HG03439 (cell line): ENCODE measurements at regions not wholly inside any gene's neighbourhood (a gene's known extent, or its start where the extent isn't known, plus 50 kb on each side); places are given as distances from the start of the nearest gene placed in this dataset.

Experiments
- ATAC-seq: cut with Tn5 transposase; IDR thresholded peaks from one replicate; pipeline ENCODE4 v1.9.1; 2021; ENCODE audit warnings: mild to moderate bottlenecking, moderate library complexity; ENCODE audit not compliant: unreplicated experiment

DNA sequence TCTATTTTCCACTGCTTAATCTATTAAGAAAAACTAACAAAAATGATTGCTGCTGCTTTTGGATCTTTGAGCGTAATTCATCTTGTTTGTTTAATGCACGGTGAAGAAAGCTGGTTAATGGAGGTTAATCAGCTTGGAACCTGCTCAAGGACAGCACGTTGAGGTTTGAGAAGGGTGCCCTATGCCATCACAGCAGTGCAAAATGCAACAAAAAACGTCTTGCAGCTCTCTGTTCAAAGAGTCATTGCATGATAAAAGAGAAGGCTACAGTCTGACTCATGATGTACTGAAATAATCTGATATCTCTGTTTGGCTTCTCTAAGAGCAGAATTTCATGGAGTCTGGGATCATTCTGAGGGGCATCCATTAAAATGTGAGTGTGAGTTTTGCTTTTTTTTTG is 80.6 kb upstream of the PREP start:
- ATAC-seq = no peak

DNA sequence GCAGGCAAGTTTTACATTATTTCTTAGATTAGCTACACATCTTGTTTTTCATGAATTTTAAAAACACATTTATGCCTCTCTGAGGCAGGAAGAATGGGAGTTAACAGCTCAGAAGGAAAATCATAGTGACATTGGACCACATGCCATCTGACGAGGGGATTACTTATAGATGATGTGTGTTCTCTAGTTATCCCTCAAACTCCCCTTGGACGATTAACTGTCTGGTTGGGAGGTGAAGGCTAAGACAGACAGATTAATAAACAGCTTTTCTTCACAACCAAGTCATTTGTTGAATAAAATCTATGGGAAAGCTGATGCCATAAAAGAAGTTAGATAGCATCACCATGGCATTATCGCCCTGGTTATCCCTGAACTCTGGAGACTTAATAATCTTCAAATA is 80.0 kb upstream of the PREP start:
- ATAC-seq = no peak

DNA sequence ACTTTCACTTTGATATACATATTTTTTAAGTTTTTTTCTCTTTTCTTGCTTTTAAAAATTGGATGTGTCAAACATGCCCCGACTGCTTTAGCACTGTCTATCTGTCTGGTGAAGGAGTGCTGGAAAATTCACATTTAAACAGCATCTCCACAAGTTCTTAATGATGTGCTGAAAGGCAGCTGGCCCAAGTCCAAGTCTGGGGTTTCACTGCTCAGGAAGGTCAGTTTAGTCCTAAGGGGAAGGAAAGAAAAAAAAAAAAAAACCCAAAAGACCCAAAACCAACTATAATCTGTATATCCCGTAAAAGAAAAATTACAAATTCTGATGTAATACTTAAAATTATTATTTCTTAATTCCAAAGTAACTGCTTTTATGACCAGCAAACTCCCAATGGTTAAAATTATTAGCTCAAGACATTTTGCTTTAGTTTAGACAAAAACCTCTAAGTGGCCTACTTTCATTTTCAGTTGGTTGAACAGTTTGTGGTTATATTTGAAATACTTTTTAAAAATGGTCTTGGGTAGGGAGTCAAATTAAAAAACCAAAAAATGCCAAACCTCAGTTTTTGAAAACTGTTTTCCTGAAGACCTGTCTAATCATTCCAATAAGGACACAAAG is 79.5 kb upstream of the PREP start:
- ATAC-seq = no peak

DNA sequence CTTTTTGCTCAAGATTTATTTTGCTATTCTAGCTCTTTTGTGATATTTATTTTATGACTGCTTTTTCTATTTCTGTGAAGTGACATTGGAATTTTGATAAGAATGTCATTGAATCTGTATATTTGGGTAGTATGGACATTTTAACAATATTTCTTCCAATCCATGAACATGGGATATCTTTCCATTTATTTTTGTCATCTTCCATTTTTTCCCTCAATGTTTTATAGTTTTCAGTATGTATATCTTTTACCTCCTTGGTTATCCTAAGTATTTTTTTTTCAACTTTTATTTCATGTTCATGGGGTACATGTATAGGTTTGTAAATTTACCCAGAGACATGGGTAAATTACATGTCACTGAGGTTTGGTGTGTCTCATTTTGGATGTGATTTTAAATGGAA is 74.1 kb upstream of the PREP start:
- ATAC-seq = no peak

DNA sequence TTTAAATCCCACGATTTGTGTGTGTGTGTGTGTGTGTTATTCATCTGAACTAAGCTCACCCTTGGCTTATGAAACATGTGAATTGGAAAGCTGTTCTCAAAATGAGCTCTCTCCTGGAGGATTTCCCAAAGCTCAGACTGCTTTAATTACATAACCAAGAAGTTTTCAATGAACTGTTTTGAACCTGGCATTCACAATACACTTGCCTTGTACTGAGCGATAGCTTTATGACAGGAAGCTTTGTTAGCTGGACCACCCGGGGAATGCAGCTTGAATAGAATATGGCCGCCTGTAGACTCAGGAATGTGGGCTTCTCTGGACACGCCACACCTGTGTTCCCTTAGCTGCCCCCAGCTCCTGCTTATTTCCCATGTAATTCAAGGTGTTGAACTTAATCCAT is 71.4 kb upstream of the PREP start:
- ATAC-seq = no peak

DNA sequence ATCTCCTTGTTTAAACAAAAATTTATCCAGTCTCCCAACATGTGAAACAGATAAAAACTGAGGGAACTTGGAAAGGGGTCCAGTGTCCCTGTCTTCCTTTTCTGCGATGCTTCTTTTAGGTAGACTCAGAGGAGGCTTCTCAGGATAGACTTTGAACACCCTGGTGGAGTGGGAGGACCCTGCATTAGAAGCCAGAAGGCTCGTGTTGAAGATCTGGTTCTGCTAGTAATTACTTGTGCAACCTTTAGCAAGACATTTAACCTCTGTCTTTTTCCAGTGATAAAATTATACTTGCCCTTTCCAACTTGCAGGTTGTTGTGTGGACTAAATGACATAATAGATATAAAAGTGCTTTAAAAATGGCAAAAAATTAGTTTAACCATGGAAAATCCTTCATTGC is 67.1 kb upstream of the PREP start:
- ATAC-seq = no peak

DNA sequence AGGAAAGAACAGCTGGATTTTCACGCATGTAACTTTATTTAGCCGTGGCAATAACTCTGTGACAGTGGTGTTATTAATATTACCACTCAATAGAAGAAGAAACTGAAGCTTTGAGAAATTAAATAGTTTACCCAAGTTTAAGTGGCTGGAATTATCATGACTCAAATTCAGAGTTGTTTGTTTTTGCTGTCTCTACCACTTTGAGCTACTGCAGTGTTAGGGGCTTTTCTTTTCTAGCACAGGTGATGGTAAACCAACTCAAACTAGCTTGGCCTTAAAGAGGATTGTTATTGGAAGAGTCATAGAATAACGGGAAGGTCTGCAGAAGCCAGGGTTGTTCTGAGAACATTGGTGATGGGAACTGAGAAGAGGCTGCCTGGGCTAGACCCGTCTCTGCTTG is 66.0 kb upstream of the PREP start:
- no peak for ATAC-seq

DNA sequence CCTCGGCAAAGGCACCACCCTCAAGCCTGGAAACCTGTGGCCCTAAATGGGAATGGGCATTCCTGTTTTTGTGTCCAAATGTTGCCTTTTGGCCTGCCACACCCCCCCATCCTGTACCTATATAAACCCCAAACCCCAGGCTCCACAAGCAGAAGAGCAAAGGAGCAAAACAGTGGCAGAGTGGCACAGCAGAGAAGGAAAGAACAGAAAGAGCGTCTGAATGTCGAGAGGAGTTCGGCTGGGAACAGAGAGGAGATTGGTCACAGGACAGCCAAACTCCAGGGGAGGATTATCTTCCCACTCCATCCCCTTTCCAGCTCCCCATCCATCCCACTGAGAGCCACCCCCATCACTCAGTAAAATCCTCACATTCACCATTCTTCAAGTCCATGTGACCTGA is 58.0 kb upstream of the PREP start:
- no peak for ATAC-seq

DNA sequence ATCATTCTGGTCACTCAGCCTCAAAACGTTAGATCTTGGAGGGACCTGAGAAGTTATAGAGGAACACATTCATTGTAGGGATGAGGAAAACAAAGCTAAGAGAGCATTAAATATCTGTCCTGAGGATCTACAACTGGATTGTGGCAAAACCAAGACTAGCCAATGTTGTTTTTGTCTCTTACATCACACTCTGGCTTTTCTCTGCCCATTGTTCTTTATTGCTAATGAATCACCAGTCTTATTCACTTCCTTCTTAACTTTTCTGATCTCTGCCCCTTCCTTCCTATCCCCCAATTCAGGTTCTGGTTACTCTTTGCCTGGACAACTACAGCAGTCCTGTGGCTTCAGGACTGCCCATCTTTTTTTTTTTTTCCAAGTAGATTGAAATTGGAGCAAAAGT is 57.0 kb upstream of the PREP start:
- no peak for ATAC-seq

DNA sequence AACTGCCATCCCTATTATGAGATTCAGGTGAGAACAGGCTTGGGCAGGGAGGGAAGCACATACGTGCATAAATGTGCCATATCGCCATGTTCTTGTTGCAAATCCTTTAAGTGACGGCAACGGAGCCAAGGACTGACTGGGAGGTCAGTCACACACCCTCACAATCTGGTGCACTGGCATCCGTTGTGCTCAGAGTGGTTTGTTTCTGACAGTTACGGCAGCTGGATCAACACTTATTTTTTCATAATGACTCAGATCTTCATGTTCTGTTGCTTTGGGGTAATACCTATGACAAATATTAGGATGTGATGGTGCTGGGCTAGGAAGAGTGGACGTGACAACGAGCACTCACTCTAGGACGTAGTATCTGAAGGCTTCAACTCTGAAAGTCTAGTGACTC is 56.2 kb upstream of the PREP start:
- ATAC-seq = peak; percentile 94

DNA sequence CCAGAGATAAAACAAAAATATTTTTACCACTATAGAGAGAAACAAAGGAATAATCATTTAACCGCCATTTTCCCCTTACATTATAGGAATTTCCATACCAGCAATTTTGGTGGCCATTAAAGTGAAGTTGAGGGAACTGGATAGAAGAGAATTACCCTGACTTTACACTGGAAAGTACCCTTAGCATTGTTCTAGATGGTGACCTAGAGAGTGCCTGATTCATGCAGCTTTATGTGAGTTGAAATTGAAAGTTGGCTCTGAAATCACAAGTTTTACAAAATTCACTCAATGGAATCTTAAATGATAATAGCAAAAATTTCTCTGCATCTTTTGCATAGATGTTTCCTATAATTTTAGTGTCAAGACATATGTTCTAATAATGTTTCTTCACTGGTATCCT is 55.7 kb upstream of the PREP start:
- ATAC-seq = peak; percentile 52

DNA sequence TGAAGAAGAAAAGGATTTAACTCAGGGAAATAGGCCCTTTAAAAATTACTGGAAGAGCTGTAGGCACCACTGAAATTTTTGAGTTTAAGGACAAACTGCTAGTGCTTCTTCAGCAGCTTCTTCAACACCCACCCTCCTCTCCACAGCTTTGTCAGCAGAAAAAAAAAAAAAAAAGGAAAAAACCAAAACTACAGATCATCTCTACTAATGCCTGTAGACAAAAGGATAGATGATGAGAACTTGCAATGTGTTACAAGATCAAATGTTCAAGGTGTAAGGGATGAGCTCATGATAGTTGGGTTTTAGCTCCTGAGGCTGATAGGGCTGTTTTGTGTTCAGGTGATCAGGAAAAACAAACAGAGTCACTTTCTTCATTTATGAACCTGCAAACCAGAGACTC is 55.2 kb upstream of the PREP start:
- ATAC-seq = no peak

DNA sequence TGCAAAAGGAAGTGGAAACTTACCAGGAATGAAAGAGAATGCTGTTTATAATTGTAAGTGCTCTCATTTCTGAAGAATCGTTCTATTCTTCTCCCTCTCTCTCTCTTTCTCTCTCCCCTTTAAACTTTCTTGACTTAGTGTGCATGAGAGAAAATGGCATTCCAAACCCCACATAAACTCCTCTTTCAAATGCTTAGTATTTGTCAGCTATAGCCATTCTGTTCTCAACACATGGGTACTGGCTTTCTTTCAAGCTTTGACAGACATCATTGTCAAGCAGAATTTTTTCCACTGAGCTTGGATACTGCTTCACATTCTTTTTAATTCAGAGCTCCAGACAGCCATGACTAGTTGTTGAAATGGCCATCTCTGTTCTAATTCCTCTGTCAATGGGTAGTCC is 51.1 kb upstream of the PREP start:
- no peak for ATAC-seq

DNA sequence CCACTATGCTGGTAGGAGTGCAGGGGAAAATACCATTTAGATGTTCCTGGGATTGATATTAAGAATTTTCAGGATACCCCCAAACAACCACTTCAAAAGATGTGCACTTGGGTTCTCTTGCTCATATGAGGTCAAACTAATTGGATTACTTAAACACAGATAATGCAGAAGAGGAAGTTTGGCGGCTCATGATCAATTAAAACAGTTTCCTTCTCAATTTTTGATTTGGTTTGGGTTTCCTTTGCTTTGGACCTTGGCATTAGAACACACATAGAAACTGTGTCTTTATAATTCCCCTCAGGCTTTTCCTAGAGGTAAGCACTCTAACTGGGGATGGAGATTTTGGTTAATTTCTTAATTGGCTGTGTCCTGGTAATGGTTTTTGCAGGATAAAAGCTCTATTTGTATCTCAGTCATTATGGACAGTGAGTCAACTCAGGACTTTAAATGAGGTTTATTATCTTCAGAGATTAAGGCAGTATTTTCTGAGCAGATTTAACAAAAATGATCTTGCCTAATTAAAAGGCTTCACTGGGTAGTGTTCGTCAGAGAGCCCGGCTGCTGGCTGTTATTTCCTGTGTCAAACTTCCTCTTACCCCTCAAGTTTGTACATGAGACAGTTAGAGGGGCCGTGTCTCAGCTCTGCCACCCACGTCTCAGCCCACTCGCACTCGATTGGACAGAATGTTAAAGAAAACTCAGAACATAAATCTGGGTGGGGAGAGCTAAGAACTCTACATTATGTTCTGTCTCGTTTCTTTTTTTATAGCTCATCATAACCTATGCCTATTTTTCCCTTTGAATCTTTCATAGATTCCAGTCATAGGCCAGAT is 50.3 kb upstream of the PREP start:
- ATAC-seq = peak; percentile 71
